ENCODE measurements at regions not wholly inside any gene's neighbourhood (a gene's known extent, or its start where the extent isn't known, plus 50 kb on each side); places are given as distances from the start of the nearest gene placed in this dataset.

- Histone ChIP-seq H3K27ac (ENCODE audit: insufficient read length, low read depth, low read length) (no peak overlapping the region), H4K91ac (ENCODE audit: insufficient read length, low read depth, low read length) (no peak overlapping the region), H4K20me1 (ENCODE audit: control insufficient read depth, insufficient read depth, insufficient read length) (no peaks in the 10 kb centered on the region), H2AFZ (ENCODE audit: low read length) (no peak overlapping the region), H3K18ac (ENCODE audit: insufficient read length, low read depth, low read length) (no peak overlapping the region), H2BK120ac (ENCODE audit: low read depth, low read length, poor library complexity, severe bottlenecking) (no peak overlapping the region), H3K4me1 (ENCODE audit: insufficient read depth, low read length) (no peaks in the 10 kb centered on the region), H2BK20ac (ENCODE audit: low read depth, low read length, poor library complexity, severe bottlenecking) (no peak overlapping the region), H3K79me1 (ENCODE audit: insufficient read depth, low read depth, low read length, poor library complexity, severe bottlenecking) (no peaks in the 10 kb centered on the region), H3T11ph (ENCODE audit: low read length) (no peak overlapping the region), H3K9me3 (ENCODE audit: control insufficient read depth, low read depth, low read length) (no peaks in the 10 kb centered on the region), H4K5ac (ENCODE audit: insufficient read length, low read depth, low read length) (no peak overlapping the region), H2BK15ac (ENCODE audit: low read depth, low read length) (no peak overlapping the region), H3K23ac (ENCODE audit: insufficient read length, low read depth, low read length) (no peak overlapping the region), H3K4ac (ENCODE audit: low read depth, low read length) (no peak overlapping the region), H3K79me2 (ENCODE audit: insufficient read depth, low read length) (no peaks in the 10 kb centered on the region), H3K23me2 (ENCODE audit: insufficient read length, low read depth, low read length, poor library complexity, severe bottlenecking) (no peaks in the 10 kb centered on the region), H2BK5ac (ENCODE audit: insufficient read length, low read length) (no peak overlapping the region), H2BK12ac (ENCODE audit: insufficient read length, low read depth, low read length) (no peak overlapping the region), H3K9ac (ENCODE audit: extremely low read depth, insufficient read length, low read length) (no peak overlapping the region), H3K14ac (ENCODE audit: insufficient read depth, low read length) (no peak overlapping the region), H2AK5ac (ENCODE audit: insufficient read length, low read length) (no peak overlapping the region), H3K56ac (ENCODE audit: insufficient read length, low read depth, low read length) (no peak overlapping the region), H4K8ac (replicated peaks; ENCODE audit: insufficient read length, low read depth, low read length) (no peak overlapping the region), H3K4me2 (ENCODE audit: insufficient read depth, insufficient read length, low read length) (no peak overlapping the region), H3K27me3 (ENCODE audit: insufficient read depth, low read length) (no peaks in the 10 kb centered on the region)
- no CpG with 5 or more reads among the region's 2 CpGs for WGBS (ENCODE audit: extremely low coverage, insufficient read length, low lambda C conversion rate)
- H3K36me3 Mint-ChIP-seq (ENCODE audit: insufficient read depth in 1 of 3, low read depth in 3 of 3): no peaks in the 10 kb centered on the region
- DNase-seq: no peak
- H3K4me1 Mint-ChIP-seq: peaks cover 0 to 3% of the 10 kb centered on the region in 2 experiments; a peak in 1 of 4 replicates
- no peak for TF ChIP-seq CTCF (conservative IDR thresholded peaks at IDR 0.05)
- H3K27me3 Mint-ChIP-seq (ENCODE audit: low read depth): no peaks in the 10 kb centered on the region
- no peak overlapping the region; a peak in 1 of 7 replicates for H3K27ac Mint-ChIP-seq
- no peak overlapping the region for H3K4me3 Mint-ChIP-seq
- no peaks in the 10 kb centered on the region; a peak in 1 of 5 replicates for H3K9me3 Mint-ChIP-seq
These were observed 217.0 kb downstream of the PLOD2 start for GRCh38 chr3:145943952-145944351.

Data from H9 (cell line).